ENCODE measurements at regions not wholly inside any gene's neighbourhood (a gene's known extent, or its start where the extent isn't known, plus 50 kb on each side); places are given as distances from the start of the nearest gene placed in this dataset.

DNA sequence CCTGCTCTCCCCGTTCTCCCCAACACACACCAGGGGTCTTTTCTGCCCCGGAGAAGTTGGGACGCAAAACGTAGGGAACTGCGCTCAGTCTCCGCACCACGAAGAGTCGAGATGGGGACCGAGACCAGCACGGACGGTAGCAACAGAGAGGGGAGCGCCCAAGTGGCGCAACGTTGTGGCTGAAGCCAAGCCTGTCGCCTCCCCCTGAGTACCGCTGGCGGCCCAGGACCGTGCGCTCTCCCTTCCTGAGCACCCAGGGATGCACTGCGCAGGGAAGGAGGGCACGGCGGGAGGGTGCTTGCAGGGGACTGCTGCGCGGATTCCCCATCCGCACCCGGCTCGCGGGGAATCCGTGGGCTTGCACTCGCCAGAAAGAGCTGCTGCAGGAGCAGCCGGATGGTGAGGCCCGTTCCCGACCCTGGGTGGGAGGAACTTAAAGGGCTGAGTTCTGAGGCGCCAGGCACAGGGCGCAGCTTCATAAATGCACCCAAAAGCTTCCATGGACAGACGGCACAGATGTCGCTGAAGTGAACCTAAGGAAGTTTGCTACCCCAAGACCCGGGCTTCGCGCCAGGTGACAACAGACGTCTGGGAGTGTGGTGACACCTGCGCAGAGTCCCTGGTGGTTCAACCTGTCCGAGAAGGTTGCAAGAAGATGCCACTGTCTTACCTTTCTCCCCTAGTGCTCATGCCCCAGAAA is 178.7 kb downstream of the TBXT start:
- H3K27ac ChIP-seq (replicated peaks), result no peak overlapping the region
- peaks cover 46% of the 10 kb centered on the region for H3K27me3 ChIP-seq (ENCODE audit: insufficient read depth, poor library complexity, severe bottlenecking)
- no peak for TF ChIP-seq POLR2AphosphoS5 (IDR thresholded peaks at IDR 0.05; ENCODE audit: low read depth)
- no peak for TF ChIP-seq SPI1 (IDR thresholded peaks at IDR 0.05; ENCODE audit: borderline replicate concordance, low read depth)
- TF ChIP-seq, protein P1, sequence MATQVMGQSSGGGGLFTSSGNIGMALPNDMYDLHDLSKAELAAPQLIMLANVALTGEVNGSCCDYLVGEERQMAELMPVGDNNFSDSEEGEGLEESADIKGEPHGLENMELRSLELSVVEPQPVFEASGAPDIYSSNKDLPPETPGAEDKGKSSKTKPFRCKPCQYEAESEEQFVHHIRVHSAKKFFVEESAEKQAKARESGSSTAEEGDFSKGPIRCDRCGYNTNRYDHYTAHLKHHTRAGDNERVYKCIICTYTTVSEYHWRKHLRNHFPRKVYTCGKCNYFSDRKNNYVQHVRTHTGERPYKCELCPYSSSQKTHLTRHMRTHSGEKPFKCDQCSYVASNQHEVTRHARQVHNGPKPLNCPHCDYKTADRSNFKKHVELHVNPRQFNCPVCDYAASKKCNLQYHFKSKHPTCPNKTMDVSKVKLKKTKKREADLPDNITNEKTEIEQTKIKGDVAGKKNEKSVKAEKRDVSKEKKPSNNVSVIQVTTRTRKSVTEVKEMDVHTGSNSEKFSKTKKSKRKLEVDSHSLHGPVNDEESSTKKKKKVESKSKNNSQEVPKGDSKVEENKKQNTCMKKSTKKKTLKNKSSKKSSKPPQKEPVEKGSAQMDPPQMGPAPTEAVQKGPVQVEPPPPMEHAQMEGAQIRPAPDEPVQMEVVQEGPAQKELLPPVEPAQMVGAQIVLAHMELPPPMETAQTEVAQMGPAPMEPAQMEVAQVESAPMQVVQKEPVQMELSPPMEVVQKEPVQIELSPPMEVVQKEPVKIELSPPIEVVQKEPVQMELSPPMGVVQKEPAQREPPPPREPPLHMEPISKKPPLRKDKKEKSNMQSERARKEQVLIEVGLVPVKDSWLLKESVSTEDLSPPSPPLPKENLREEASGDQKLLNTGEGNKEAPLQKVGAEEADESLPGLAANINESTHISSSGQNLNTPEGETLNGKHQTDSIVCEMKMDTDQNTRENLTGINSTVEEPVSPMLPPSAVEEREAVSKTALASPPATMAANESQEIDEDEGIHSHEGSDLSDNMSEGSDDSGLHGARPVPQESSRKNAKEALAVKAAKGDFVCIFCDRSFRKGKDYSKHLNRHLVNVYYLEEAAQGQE (IDR thresholded peaks at IDR 0.05; ENCODE audit: insufficient replicate concordance, low read depth), result no peak
- no peak for DNase-seq (ENCODE audit: low read depth in 1 of 2, low spot score in 1 of 2)
- no peak overlapping the region for H3K4me3 ChIP-seq (replicated peaks; ENCODE audit: insufficient read depth, low read length)

DNA sequence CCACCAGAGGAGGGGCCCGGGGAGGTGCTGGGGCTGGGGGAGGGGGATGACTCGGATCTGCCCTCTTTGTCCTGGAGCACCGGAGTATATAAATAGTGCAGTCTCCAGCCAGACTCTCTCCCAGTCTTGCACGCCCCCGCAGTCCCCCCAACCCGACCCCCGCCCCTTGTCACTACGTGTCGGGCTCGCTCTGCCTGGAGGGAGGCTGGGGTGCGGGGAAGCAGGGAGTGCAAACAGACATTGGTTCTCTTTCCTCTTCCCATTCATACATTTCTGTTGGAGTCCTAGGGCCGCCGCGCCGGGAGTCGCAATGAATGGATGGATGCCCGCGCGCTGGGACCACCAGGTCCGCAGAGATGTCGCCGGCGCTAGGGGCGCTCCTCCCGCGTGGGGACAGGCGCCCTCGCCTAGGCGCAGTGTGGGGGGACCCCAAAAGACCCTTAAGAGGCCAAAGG is 179.3 kb downstream of the TBXT start:
- TF ChIP-seq, protein P2, sequence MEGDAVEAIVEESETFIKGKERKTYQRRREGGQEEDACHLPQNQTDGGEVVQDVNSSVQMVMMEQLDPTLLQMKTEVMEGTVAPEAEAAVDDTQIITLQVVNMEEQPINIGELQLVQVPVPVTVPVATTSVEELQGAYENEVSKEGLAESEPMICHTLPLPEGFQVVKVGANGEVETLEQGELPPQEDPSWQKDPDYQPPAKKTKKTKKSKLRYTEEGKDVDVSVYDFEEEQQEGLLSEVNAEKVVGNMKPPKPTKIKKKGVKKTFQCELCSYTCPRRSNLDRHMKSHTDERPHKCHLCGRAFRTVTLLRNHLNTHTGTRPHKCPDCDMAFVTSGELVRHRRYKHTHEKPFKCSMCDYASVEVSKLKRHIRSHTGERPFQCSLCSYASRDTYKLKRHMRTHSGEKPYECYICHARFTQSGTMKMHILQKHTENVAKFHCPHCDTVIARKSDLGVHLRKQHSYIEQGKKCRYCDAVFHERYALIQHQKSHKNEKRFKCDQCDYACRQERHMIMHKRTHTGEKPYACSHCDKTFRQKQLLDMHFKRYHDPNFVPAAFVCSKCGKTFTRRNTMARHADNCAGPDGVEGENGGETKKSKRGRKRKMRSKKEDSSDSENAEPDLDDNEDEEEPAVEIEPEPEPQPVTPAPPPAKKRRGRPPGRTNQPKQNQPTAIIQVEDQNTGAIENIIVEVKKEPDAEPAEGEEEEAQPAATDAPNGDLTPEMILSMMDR (IDR thresholded peaks at IDR 0.05; ENCODE audit: insufficient read depth, low read length), result no peak
- no peak overlapping the region for H3K4me3 ChIP-seq (replicated peaks; ENCODE audit: insufficient read depth, low read length)
- H3K27me3 ChIP-seq (ENCODE audit: insufficient read depth, poor library complexity, severe bottlenecking), result peaks cover 46% of the 10 kb centered on the region
- H3K27ac ChIP-seq (replicated peaks), result no peak overlapping the region
- no peak for DNase-seq (ENCODE audit: low read depth in 1 of 2, low spot score in 1 of 2)

DNA sequence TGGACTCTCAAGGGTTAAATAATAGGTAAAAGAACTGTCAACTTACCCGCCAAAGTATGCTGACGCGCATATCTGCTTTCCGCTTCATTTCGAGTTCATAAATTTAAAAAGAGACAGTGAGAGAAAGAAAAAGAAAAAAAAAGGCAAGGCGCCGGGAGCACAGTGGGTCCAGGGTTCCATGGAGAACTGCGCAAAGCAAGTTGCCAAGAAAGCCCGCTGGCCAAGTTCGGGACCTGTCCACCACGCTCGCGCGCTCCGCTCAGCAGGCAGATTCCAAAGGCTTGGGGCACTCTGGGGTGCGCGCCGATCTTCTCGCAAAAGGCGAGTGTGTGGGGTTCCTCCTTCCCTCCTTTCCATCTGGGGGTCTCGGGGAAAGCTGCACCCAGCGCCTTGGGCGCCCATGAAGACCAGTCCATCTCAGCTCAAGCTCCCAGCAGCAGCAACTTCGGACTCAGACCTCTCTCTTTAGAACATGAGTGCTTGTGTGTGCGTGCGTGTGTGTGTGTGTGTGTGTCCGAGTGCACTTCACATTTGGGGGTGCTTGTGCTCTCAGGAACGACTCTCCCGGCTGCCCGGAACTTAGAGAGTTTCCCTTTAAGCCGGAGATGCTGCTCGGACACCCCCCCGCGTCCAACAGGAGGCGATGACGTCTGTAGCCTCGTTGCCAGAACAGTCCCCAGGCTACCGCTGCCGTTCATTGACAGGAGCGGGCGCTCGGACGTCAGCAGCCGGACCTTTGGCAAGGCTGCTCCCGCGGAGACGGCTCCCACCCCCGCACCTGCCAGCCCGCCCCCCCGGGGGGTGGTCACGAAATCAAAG is 180.0 kb downstream of the TBXT start:
- TF ChIP-seq POLR2AphosphoS5 (IDR thresholded peaks at IDR 0.05; ENCODE audit: low read depth) (no peak), SPI1 (IDR thresholded peaks at IDR 0.05; ENCODE audit: borderline replicate concordance, low read depth) (no peak), GABPA (IDR thresholded peaks at IDR 0.05; ENCODE audit: low read depth) (no peak)
- TF ChIP-seq, protein P1 (IDR thresholded peaks at IDR 0.05; ENCODE audit: insufficient replicate concordance, low read depth), result no peak
- TF ChIP-seq, protein P2 (IDR thresholded peaks at IDR 0.05; ENCODE audit: insufficient read depth, low read length), result no peak
- Histone ChIP-seq H3K4me3 (replicated peaks; ENCODE audit: insufficient read depth, low read length) (no peak overlapping the region), H3K27me3 (ENCODE audit: insufficient read depth, poor library complexity, severe bottlenecking) (peaks cover 46% of the 10 kb centered on the region), H3K27ac (replicated peaks) (no peak overlapping the region)
- DNase-seq (ENCODE audit: low read depth in 1 of 2, low spot score in 1 of 2), result no peak

DNA sequence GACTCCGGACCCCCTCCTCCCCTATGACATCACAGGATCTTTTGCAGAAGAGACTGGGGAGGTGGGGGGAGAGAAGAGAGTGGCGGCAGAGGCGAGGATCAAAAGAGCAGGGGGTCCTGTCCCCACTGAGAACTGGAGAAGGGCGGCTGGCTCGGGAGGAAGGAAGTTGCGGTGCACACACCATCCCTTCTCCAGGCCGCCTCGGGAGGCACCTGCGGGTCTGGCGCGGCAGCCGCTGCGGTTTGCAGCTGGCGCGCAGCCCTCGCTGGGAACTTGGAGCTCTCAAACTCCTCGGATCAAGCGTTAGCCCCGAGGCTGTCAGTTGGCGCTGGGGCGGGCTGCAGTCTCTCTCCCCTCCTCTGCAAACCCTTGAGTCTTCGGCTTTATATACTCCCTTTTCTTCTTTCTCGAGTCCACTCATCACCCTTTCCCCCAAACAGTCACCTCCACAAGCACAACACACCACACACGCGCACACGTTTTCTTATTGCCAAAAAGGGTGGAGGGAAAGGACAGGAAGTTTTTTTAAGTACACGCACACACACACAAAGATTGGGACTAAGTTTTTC is 180.7 kb downstream of the TBXT start:
- no peak for DNase-seq (ENCODE audit: low read depth in 1 of 2, low spot score in 1 of 2)
- Histone ChIP-seq H3K27ac (replicated peaks) (no peak overlapping the region), H3K27me3 (ENCODE audit: insufficient read depth, poor library complexity, severe bottlenecking) (peaks cover 46% of the 10 kb centered on the region), H3K4me3 (replicated peaks; ENCODE audit: insufficient read depth, low read length) (no peak overlapping the region)
- TF ChIP-seq, protein P2 (IDR thresholded peaks at IDR 0.05; ENCODE audit: insufficient read depth, low read length), result no peak
- TF ChIP-seq GABPA (IDR thresholded peaks at IDR 0.05; ENCODE audit: low read depth) (no peak), POLR2AphosphoS5 (IDR thresholded peaks at IDR 0.05; ENCODE audit: low read depth) (no peak), SPI1 (IDR thresholded peaks at IDR 0.05; ENCODE audit: borderline replicate concordance, low read depth) (no peak)
- TF ChIP-seq, protein P1 (IDR thresholded peaks at IDR 0.05; ENCODE audit: insufficient replicate concordance, low read depth), result no peak

Measured in HL-60 (cell line).